ENCODE measurements at regions not wholly inside any gene's neighbourhood (a gene's known extent, or its start where the extent isn't known, plus 50 kb on each side); places are given as distances from the start of the nearest gene placed in this dataset.
"Not testable (repeated sequence)": the region's sequence is repeated elsewhere in the genome, so short reads cannot be mapped to it uniquely, and the experiment has no call there.

- Histone ChIP-seq H3K9ac (ENCODE audit: low read depth, low read length) (no peak overlapping the region), H3K4me1 (ENCODE audit: insufficient read depth, low read length) (no peaks in the 10 kb centered on the region), H3K27me3 (ENCODE audit: insufficient read depth, low read length) (no peaks in the 10 kb centered on the region), H3K4me3 (ENCODE audit: low read length) (no peak overlapping the region), H3K36me3 (ENCODE audit: insufficient read depth, low read length) (no peaks in the 10 kb centered on the region), H3K9me3 (ENCODE audit: insufficient read depth, low read depth, low read length) (no peaks in the 10 kb centered on the region), H3K27ac (ENCODE audit: low read depth, low read length) (no peak overlapping the region)
- 86% methylated on average over 15 of the region's 15 CpGs for WGBS
These were observed 85.5 kb upstream of the VRK1 start for GRCh38 chr14:96711559-96712267.

GRCh38 chr14:96713426-96713825 is 83.8 kb upstream of the VRK1 start:
- no peaks in the 10 kb centered on the region for H3K27me3 ChIP-seq (ENCODE audit: insufficient read depth, low read length)
- H3K9me3 ChIP-seq (ENCODE audit: insufficient read depth, low read depth, low read length) = no peaks in the 10 kb centered on the region
- 93% methylated on average over 7 of the region's 7 CpGs for WGBS
- H3K36me3 ChIP-seq (ENCODE audit: insufficient read depth, low read length) = no peaks in the 10 kb centered on the region
- H3K4me3 ChIP-seq (ENCODE audit: low read length) = no peak overlapping the region
- H3K4me1 ChIP-seq (ENCODE audit: insufficient read depth, low read length) = no peaks in the 10 kb centered on the region
- H3K27ac ChIP-seq (ENCODE audit: low read depth, low read length) = no peak overlapping the region
- no peak overlapping the region for H3K9ac ChIP-seq (ENCODE audit: low read depth, low read length)

GRCh38 chr14:96714537-96714936 is 82.6 kb upstream of the VRK1 start:
- H3K36me3 ChIP-seq (ENCODE audit: insufficient read depth, low read length); H3K9me3 ChIP-seq (ENCODE audit: insufficient read depth, low read depth, low read length); H3K27ac ChIP-seq (ENCODE audit: low read depth, low read length); H3K27me3 ChIP-seq (ENCODE audit: insufficient read depth, low read length); H3K9ac ChIP-seq (ENCODE audit: low read depth, low read length); H3K4me1 ChIP-seq (ENCODE audit: insufficient read depth, low read length); H3K4me3 ChIP-seq (ENCODE audit: low read length): not testable (repeated sequence)
- WGBS = 90% methylated on average over 10 of the region's 10 CpGs

- Histone ChIP-seq H3K9me3 (ENCODE audit: insufficient read depth, low read depth, low read length) (no peaks in the 10 kb centered on the region), H3K36me3 (ENCODE audit: insufficient read depth, low read length) (no peaks in the 10 kb centered on the region), H3K4me3 (ENCODE audit: low read length) (no peak overlapping the region), H3K27me3 (ENCODE audit: insufficient read depth, low read length) (no peaks in the 10 kb centered on the region; the same call in 1 of the 2 replicates), H3K9ac (ENCODE audit: low read depth, low read length) (no peak overlapping the region), H3K4me1 (ENCODE audit: insufficient read depth, low read length) (no peaks in the 10 kb centered on the region), H3K27ac (ENCODE audit: low read depth, low read length) (no peak overlapping the region)
- WGBS = 78% methylated on average over 5 of the region's 5 CpGs
These were observed 80.1 kb upstream of the VRK1 start for GRCh38 chr14:96717116-96717515.

- Histone ChIP-seq H3K27me3 (ENCODE audit: insufficient read depth, low read length) (no peaks in the 10 kb centered on the region; the same call in 1 of the 2 replicates), H3K4me1 (ENCODE audit: insufficient read depth, low read length) (no peaks in the 10 kb centered on the region), H3K4me3 (ENCODE audit: low read length) (no peak overlapping the region), H3K27ac (ENCODE audit: low read depth, low read length) (no peak overlapping the region), H3K9ac (ENCODE audit: low read depth, low read length) (no peak overlapping the region), H3K36me3 (ENCODE audit: insufficient read depth, low read length) (no peaks in the 10 kb centered on the region), H3K9me3 (ENCODE audit: insufficient read depth, low read depth, low read length) (no peaks in the 10 kb centered on the region)
- 78% methylated on average over 4 of the region's 4 CpGs for WGBS
These were observed 78.8 kb upstream of the VRK1 start for GRCh38 chr14:96718407-96718806.

GRCh38 chr14:96720702-96721101 is 76.5 kb upstream of the VRK1 start:
- not testable (repeated sequence) for H3K4me3 ChIP-seq (ENCODE audit: low read length); H3K9ac ChIP-seq (ENCODE audit: low read depth, low read length); H3K9me3 ChIP-seq (ENCODE audit: insufficient read depth, low read depth, low read length); H3K36me3 ChIP-seq (ENCODE audit: insufficient read depth, low read length); H3K4me1 ChIP-seq (ENCODE audit: insufficient read depth, low read length); H3K27ac ChIP-seq (ENCODE audit: low read depth, low read length); H3K27me3 ChIP-seq (ENCODE audit: insufficient read depth, low read length)
- WGBS = 91% methylated on average over 6 of the region's 6 CpGs

GRCh38 chr14:96722736-96723135 is 74.4 kb upstream of the VRK1 start:
- no peak overlapping the region for H3K4me3 ChIP-seq (ENCODE audit: low read length)
- 89% methylated on average over 6 of the region's 6 CpGs for WGBS
- H3K27me3 ChIP-seq (ENCODE audit: insufficient read depth, low read length) = no peaks in the 10 kb centered on the region; the same call in 1 of the 2 replicates
- no peak overlapping the region for H3K9ac ChIP-seq (ENCODE audit: low read depth, low read length)
- H3K9me3 ChIP-seq (ENCODE audit: insufficient read depth, low read depth, low read length) = no peaks in the 10 kb centered on the region
- H3K4me1 ChIP-seq (ENCODE audit: insufficient read depth, low read length) = no peaks in the 10 kb centered on the region
- no peaks in the 10 kb centered on the region for H3K36me3 ChIP-seq (ENCODE audit: insufficient read depth, low read length)
- no peak overlapping the region for H3K27ac ChIP-seq (ENCODE audit: low read depth, low read length)

GRCh38 chr14:96723946-96724345 is 73.2 kb upstream of the VRK1 start:
- H3K9ac ChIP-seq (ENCODE audit: low read depth, low read length) = no peak overlapping the region
- H3K27ac ChIP-seq (ENCODE audit: low read depth, low read length) = no peak overlapping the region
- H3K36me3 ChIP-seq (ENCODE audit: insufficient read depth, low read length) = no peaks in the 10 kb centered on the region
- H3K4me3 ChIP-seq (ENCODE audit: low read length) = no peak overlapping the region
- H3K27me3 ChIP-seq (ENCODE audit: insufficient read depth, low read length) = no peaks in the 10 kb centered on the region; the same call in 1 of the 2 replicates
- H3K9me3 ChIP-seq (ENCODE audit: insufficient read depth, low read depth, low read length) = no peaks in the 10 kb centered on the region
- no peaks in the 10 kb centered on the region for H3K4me1 ChIP-seq (ENCODE audit: insufficient read depth, low read length)
- WGBS = 94% methylated on average over 10 of the region's 10 CpGs

GRCh38 chr14:96725232-96725631 is 72.0 kb upstream of the VRK1 start:
- H3K27me3 ChIP-seq (ENCODE audit: insufficient read depth, low read length) = no peaks in the 10 kb centered on the region
- no peaks in the 10 kb centered on the region for H3K9me3 ChIP-seq (ENCODE audit: insufficient read depth, low read depth, low read length)
- no peaks in the 10 kb centered on the region for H3K4me1 ChIP-seq (ENCODE audit: insufficient read depth, low read length)
- H3K4me3 ChIP-seq (ENCODE audit: low read length) = no peak overlapping the region
- H3K27ac ChIP-seq (ENCODE audit: low read depth, low read length) = no peak overlapping the region
- no peaks in the 10 kb centered on the region for H3K36me3 ChIP-seq (ENCODE audit: insufficient read depth, low read length)
- WGBS = 96% methylated on average over 8 of the region's 8 CpGs
- no peak overlapping the region for H3K9ac ChIP-seq (ENCODE audit: low read depth, low read length)

GRCh38 chr14:96727073-96727472 is 70.1 kb upstream of the VRK1 start:
- Histone ChIP-seq H3K9ac (ENCODE audit: low read depth, low read length) (no peak overlapping the region), H3K36me3 (ENCODE audit: insufficient read depth, low read length) (no peaks in the 10 kb centered on the region), H3K27ac (ENCODE audit: low read depth, low read length) (no peak overlapping the region), H3K9me3 (ENCODE audit: insufficient read depth, low read depth, low read length) (no peaks in the 10 kb centered on the region), H3K4me3 (ENCODE audit: low read length) (no peak overlapping the region), H3K27me3 (ENCODE audit: insufficient read depth, low read length) (no peaks in the 10 kb centered on the region), H3K4me1 (ENCODE audit: insufficient read depth, low read length) (no peaks in the 10 kb centered on the region)
- 50% methylated on average over 2 of the region's 2 CpGs for WGBS

GRCh38 chr14:96727491-96727890 is 69.7 kb upstream of the VRK1 start:
- 91% methylated on average over 3 of the region's 3 CpGs for WGBS
- Histone ChIP-seq H3K27ac (ENCODE audit: low read depth, low read length) (no peak overlapping the region), H3K9me3 (ENCODE audit: insufficient read depth, low read depth, low read length) (no peaks in the 10 kb centered on the region), H3K27me3 (ENCODE audit: insufficient read depth, low read length) (no peaks in the 10 kb centered on the region), H3K4me1 (ENCODE audit: insufficient read depth, low read length) (no peaks in the 10 kb centered on the region), H3K4me3 (ENCODE audit: low read length) (no peak overlapping the region), H3K36me3 (ENCODE audit: insufficient read depth, low read length) (no peaks in the 10 kb centered on the region), H3K9ac (ENCODE audit: low read depth, low read length) (no peak overlapping the region)
